ENCODE measurements at regions not wholly inside any gene's neighbourhood (a gene's known extent, or its start where the extent isn't known, plus 50 kb on each side); places are given as distances from the start of the nearest gene placed in this dataset.

DNA sequence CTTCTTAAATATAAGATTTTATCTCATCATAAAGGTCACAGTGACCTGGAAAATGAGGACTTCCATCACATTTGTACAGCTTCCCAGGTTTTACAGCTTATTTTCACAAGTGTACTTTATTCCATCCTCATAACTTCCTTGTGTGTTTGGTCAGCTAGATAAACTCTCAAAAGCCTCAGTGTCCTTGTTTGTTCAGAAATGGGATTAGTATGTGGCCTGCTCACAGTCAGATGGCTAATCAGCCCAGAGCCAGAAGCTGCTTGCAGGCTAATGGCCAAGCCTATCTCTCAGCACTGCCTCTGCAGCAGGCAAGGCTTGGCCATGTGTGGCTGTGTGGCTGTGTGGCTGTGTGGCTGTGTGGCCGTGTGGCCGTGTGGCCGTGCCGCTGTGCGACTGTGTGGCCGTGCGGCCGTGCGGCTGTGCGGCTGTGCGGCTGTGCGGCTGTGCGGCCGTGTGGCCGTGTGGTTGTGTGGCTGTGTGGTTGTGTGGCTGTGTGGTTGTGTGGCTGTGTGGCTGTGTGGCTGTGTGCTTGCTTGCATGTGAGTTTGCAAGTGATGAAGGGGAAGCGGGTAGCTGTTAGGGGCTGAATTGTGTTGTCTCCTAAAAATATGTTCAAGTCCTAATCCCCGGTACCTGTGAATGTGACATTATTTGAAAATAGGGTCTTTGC is 233.0 kb upstream of the TNP1 start:
- H3K4me3 ChIP-seq (ENCODE audit: low read length): no peak overlapping the region
- TF ChIP-seq, protein P1, sequence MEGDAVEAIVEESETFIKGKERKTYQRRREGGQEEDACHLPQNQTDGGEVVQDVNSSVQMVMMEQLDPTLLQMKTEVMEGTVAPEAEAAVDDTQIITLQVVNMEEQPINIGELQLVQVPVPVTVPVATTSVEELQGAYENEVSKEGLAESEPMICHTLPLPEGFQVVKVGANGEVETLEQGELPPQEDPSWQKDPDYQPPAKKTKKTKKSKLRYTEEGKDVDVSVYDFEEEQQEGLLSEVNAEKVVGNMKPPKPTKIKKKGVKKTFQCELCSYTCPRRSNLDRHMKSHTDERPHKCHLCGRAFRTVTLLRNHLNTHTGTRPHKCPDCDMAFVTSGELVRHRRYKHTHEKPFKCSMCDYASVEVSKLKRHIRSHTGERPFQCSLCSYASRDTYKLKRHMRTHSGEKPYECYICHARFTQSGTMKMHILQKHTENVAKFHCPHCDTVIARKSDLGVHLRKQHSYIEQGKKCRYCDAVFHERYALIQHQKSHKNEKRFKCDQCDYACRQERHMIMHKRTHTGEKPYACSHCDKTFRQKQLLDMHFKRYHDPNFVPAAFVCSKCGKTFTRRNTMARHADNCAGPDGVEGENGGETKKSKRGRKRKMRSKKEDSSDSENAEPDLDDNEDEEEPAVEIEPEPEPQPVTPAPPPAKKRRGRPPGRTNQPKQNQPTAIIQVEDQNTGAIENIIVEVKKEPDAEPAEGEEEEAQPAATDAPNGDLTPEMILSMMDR (conservative IDR thresholded peaks at IDR 0.05; ENCODE audit: low read depth, low read length): no peak
- peak; percentile 44 for DNase-seq (ENCODE audit: low read depth)

DNA sequence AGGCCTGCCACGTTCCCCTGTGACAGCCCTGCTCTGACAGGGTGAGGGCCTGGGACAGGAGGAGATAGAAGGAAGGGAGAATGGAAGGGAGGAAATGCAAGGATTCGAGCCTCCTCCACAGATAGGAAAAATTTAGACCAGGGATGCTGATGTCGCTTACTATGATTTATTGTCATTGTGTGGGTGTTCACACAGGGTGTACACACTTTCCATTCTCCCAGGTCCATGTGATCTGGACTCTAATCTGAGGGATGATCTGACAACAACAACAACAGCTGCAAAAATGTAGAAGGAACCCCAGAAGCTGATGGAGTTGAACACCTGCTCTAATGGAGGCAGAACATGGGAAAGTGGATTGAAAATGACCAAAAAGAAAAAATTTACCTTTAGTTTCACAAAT is 231.7 kb upstream of the TNP1 start:
- no peak overlapping the region for H3K4me3 ChIP-seq (ENCODE audit: low read length)
- DNase-seq (ENCODE audit: low read depth): no peak
- TF ChIP-seq, protein P1 (conservative IDR thresholded peaks at IDR 0.05; ENCODE audit: low read depth, low read length): no peak

DNA sequence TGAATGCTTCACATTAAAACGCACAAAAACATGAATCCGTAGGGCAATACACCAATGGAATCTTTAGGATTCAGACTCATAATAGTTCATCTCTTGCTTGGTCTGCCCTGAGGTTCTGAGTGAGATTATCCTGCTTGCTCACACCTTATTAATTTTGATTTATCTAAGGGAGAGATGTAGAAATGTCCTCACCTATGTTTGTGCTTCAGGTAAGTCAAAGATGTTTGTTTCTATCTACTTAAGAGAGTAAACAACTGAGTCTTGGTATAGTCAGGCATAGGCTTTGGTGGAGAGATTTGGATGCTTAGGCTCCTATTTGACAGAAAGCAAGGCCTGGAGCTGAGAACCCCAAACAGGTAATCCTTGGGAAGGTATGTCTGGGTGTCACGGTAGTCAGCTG is 231.0 kb upstream of the TNP1 start:
- TF ChIP-seq, protein P1 (conservative IDR thresholded peaks at IDR 0.05; ENCODE audit: low read depth, low read length): no peak
- DNase-seq (ENCODE audit: low read depth): no peak
- H3K4me3 ChIP-seq (ENCODE audit: low read length): no peak overlapping the region

DNA sequence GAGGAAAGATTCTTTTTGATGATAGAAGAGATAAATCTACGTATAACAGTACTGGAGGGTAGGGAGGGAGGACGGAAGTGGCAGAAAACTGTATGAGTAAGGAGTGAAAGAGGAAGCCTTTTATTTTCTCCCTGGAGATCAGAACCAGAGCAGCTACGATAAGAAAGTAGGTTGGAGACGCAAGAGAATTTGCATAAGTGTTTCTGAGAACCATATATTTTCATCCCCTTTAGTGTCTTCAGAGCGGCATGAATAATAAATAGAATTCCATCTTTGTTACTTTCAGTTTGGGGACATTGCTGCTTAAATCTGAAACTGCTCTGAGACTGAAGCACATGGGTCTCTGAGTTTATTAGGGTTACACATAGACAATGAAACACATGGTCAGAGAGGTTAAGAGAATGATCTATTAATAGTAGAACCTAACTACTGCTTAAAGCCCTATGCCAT is 230.2 kb upstream of the TNP1 start:
- H3K4me3 ChIP-seq (ENCODE audit: low read length): no peak overlapping the region
- TF ChIP-seq, protein P1 (conservative IDR thresholded peaks at IDR 0.05; ENCODE audit: low read depth, low read length): no peak
- no peak for DNase-seq (ENCODE audit: low read depth)

DNA sequence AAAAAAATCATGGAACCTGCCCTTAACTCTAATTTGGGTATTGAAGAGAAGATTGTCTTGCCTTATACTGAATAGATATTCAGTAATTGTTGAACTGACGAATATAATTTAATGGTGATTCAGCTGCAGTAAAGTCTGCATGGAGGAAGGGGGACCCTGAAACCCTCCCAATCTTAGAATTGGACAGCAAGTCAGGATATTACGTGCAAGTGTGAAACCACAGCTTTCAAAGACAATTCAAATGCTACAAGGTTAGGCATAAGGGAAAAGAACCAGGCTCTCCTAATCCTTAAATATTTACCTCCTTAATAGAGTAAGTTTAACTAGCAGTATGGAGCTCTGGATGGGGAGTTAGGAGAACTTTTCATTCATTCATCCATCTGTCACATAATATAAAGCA is 226.9 kb upstream of the TNP1 start:
- TF ChIP-seq, protein P1 (conservative IDR thresholded peaks at IDR 0.05; ENCODE audit: low read depth, low read length): no peak
- DNase-seq (ENCODE audit: low read depth): no peak
- no peak overlapping the region for H3K4me3 ChIP-seq (ENCODE audit: low read length)

DNA sequence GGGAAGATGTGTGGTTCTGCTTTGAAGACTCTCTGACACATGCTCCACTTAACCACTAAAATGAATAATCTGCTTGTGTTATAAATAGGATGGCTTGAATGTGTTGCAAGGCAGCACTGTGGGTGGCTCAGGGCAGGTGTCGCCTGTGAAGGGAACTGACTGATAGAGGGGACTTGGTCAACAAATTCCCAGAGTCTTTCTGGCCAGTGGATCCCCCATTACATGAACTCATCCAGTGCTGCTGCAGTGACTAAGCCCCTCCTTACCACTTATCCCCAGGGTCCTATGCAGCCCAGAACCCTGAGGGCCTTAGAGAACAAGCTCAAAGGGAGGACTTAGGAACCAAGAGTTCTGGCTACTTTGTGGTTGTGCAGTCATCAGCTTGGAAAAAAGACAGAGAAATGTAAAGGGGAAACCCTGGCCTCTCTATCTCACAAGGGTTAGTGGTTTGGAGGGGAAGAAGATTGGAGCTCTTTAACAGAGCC is 226.2 kb upstream of the TNP1 start:
- DNase-seq (ENCODE audit: low read depth): no peak
- TF ChIP-seq, protein P1 (conservative IDR thresholded peaks at IDR 0.05; ENCODE audit: low read depth, low read length): no peak
- no peak overlapping the region for H3K4me3 ChIP-seq (ENCODE audit: low read length)

DNA sequence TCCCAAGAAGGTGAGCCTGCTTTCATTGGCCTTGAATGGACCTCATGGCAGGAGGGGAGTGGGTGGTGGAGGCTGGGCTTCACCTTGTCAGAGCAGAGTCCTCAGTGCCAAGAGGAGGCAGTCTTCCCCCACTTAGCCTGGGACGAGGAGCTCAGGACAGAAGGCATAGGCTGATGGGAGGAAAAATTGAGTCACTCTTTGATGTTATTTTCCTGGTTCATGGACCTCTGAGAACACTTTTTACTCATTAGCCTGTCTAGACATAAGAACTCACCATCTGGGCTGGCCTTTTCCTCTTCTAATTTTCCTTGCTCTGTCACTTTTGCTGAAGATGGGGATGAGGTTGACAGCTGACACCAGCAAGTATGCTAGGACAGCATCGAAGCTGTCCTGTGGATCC is 225.7 kb upstream of the TNP1 start:
- H3K4me3 ChIP-seq (ENCODE audit: low read length): no peak overlapping the region
- no peak for DNase-seq (ENCODE audit: low read depth)
- TF ChIP-seq, protein P1 (conservative IDR thresholded peaks at IDR 0.05; ENCODE audit: low read depth, low read length): peak; percentile 8

Data from retinal pigment epithelial cell (primary cell).